Activated naive CD8-positive, alpha-beta T cell treated with anti-CD3 and anti-CD28 coated beads, Interleukin-2, amount 50 U/mL, for 24 hours (primary cell): ENCODE measurements at regions not wholly inside any gene's neighbourhood (a gene's known extent, or its start where the extent isn't known, plus 50 kb on each side); places are given as distances from the start of the nearest gene placed in this dataset.

ENCODE experiments used
- ATAC-seq: fragments of 150-1000 bp; cut with Tn5 transposase; one replicate; pipeline ENCODE4 v1.10.0; 2021
- DNase-seq: peaks from one replicate; pipeline ENCODE4 v3.0.0; 2021
- H3K27ac Mint-ChIP-seq: one replicate; pipeline ENCODE4 v1.8.0; 2021; ENCODE audit warnings: mild to moderate bottlenecking, mixed read lengths
- H3K27me3 Mint-ChIP-seq: one replicate; pipeline ENCODE4 v1.8.0; 2021; ENCODE audit warnings: mixed read lengths
- H3K36me3 Mint-ChIP-seq: one replicate; pipeline ENCODE4 v1.8.0; 2021; ENCODE audit warnings: low read depth, mixed read lengths
- H3K4me1 Mint-ChIP-seq: one replicate; pipeline ENCODE4 v1.8.0; 2021; ENCODE audit warnings: mixed read lengths
- H3K4me3 Mint-ChIP-seq: one replicate; pipeline ENCODE4 v1.8.0; 2021; ENCODE audit warnings: mild to moderate bottlenecking, moderate library complexity, mixed read lengths
- H3K9me3 Mint-ChIP-seq: one replicate; pipeline ENCODE4 v1.8.0; 2021; ENCODE audit warnings: mixed read lengths

DNA sequence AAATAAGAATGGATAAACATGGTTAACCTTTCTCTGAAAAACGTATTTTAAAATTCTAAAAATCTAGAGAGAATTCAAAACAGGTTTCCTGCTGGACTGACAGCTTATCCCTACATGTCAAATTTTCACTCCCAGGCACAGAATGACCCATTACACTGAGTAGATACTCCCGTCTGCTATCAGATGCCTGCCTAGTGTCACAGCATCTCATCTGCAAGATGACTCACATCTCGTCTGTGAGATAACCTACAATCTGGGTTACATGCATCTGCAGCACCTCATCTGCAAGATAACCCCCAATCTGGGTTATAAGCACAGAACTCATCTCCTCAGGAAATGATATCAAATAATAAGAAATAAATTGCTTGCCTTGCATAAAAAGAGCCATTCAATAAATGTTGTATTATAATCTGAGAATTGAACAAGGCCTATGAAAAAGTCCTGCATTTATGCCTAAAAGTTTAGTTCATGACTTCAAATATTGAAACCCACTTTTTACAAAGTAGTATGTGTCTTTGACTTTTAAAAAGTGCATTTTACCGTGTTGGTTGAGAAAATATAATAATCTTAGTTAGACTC, 188.3 kb upstream of the THBS1 start:
- peaks cover 11% of the 10 kb centered on the region for H3K27me3 Mint-ChIP-seq
- no peaks in the 10 kb centered on the region for H3K36me3 Mint-ChIP-seq
- ATAC-seq, result no peak
- DNase-seq, result no peak
- H3K4me1 Mint-ChIP-seq, result no peaks in the 10 kb centered on the region
- H3K4me3 Mint-ChIP-seq, result no peak overlapping the region
- H3K9me3 Mint-ChIP-seq, result no peaks in the 10 kb centered on the region
- no peak overlapping the region for H3K27ac Mint-ChIP-seq

DNA sequence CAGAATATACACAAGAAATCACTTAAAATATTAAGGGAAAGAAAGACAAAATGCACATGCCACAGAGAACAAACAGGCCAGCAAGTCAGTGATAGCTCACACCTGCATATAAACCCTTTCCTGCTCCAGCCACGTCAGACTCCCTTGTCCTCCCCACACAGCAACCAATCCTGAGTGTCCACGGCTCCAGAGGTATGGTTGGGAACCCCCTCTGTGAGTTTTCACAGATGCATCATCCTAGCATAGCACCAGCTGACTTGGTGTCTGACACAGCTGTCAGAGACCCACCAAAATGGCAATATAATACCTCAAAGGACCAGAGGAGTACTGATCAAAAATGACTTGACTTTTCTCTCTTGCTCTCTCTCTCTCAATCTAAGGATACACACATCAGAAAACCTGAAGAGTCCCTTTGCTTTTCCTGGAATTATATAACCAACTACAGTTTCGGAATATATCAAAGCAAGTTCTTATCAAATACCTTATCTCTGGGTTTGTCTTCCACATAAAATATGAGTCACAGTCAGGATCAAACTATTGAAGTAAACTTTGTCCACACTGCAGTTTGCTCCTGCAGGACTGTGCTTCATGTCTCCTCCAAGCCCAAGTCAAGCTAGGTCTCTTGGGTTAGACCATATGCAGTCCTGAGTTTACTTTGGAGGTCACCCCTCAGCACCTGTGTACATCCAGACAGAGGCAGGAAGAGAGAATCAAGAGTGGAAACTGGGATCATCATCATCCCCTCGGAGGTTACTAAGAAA, 187.1 kb upstream of the THBS1 start:
- Mint-ChIP-seq H3K4me1 (no peaks in the 10 kb centered on the region), H3K9me3 (no peaks in the 10 kb centered on the region), H3K4me3 (no peak overlapping the region), H3K27me3 (peaks cover 11% of the 10 kb centered on the region), H3K36me3 (no peaks in the 10 kb centered on the region), H3K27ac (no peak overlapping the region)
- no peak for ATAC-seq
- no peak for DNase-seq

DNA sequence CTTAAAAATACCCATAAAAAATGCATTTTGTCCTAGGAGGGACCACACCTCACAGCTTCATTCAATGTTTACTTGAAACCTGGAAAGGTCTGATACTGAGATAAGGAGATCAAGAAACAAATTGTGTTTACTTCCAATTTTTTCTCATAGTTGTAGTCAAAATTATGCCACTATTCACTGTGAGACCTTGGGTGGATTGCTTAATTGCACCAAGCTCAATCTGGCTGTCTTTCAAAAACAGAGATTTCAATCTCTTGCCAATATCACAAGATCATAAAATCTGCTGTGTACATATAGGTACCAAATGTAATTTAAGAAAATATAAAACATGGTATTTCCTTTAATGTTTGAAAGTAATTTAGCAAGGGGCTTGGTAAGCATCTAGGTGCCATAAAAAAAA, 186.4 kb upstream of the THBS1 start:
- DNase-seq, result no peak
- Mint-ChIP-seq H3K36me3 (no peaks in the 10 kb centered on the region), H3K27me3 (peaks cover 11% of the 10 kb centered on the region)

DNA sequence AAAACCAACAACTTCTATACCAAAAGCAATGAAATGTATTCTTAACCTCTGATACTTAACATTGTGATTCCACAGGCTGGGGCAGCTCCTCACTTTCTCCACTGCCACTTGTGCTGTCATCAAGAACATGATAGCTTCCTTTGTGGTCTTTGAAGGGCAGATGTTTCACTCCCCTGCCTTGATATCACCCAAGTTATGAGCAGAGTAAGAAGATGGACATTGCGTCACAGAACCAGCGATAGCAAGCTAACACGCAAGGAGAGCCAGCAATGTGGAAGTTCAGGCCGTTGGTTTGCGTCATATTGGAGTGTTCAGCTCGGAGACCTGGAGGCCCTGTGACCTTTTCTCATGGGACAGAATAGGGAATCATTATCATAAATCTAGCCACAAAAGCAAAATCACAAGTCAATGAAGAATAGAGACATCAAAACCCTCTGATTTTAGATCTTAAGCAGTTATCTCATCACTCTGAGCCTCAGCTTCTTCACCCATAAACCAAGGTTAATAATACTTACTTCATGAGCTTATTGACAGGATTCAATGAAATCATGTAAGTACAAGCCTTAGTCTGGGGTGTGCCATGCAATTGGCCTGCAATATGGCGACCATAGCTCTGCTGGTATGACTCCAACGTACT, 183.8 kb upstream of the THBS1 start:
- Mint-ChIP-seq H3K9me3 (no peaks in the 10 kb centered on the region), H3K27ac (no peak overlapping the region), H3K4me1 (no peaks in the 10 kb centered on the region), H3K27me3 (peaks cover 6% of the 10 kb centered on the region), H3K36me3 (no peaks in the 10 kb centered on the region), H3K4me3 (no peak overlapping the region)
- no peak for ATAC-seq
- no peak for DNase-seq

More for the DNA sequence above, 186.4 kb upstream of the THBS1 start:
- Mint-ChIP-seq H3K4me3 (no peak overlapping the region), H3K4me1 (no peaks in the 10 kb centered on the region), H3K27ac (no peak overlapping the region), H3K9me3 (no peaks in the 10 kb centered on the region)
- ATAC-seq, result no peak

DNA sequence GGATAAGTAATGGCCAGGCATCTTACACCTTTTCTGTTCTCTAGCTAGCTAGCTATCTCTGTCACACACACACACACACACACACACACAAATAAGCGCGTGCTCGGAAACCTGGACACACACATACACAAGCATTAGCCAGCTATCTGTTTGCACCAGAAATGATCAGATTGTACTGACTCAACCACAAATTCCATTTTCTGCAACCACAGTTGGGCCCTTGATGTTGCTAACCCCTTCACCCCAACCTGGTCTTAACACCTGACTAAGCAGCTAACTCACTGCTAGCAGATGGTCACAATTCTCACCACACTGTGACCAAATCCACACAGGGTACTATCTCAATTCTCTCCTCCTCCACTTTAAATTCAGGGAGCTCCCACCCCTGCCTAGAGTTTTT, 183.0 kb upstream of the THBS1 start:
- Mint-ChIP-seq H3K4me1 (no peaks in the 10 kb centered on the region), H3K27me3 (peaks cover 5% of the 10 kb centered on the region), H3K4me3 (no peak overlapping the region), H3K9me3 (no peaks in the 10 kb centered on the region), H3K36me3 (no peaks in the 10 kb centered on the region), H3K27ac (no peak overlapping the region)
- no peak for DNase-seq
- ATAC-seq, result no peak

GRCh38 chr15:39399600-39399999, 181.3 kb upstream of the THBS1 start:
- ATAC-seq (no peak), DNase-seq (no peak)
- Mint-ChIP-seq H3K27ac (no peak overlapping the region), H3K9me3 (no peaks in the 10 kb centered on the region), H3K4me3 (no peak overlapping the region), H3K27me3 (peaks cover 8% of the 10 kb centered on the region), H3K36me3 (no peaks in the 10 kb centered on the region), H3K4me1 (no peaks in the 10 kb centered on the region)

DNA sequence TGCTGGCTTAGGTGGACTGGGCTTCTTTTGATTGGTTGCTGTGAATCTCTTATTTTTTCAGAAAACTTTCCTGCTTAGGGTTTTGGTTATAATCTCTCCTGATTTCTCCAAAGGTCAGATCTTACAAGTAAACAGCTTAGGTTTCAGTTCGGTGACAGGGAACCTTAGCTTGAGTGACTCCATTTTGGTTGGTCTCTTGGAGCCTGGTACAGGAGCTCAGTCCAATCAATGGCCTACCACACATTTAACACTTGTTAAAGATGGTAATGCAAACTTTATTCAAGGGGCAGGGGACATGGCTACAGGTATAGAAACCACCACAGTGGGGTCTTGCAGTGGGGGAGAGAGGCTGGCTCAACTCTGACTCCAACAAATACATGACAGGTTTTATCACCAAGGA, 180.9 kb upstream of the THBS1 start:
- no peaks in the 10 kb centered on the region for H3K4me1 Mint-ChIP-seq
- no peak overlapping the region for H3K4me3 Mint-ChIP-seq
- DNase-seq (no peak), ATAC-seq (no peak)
- no peak overlapping the region for H3K27ac Mint-ChIP-seq
- H3K36me3 Mint-ChIP-seq, result no peaks in the 10 kb centered on the region
- no peaks in the 10 kb centered on the region for H3K9me3 Mint-ChIP-seq
- peaks cover 6% of the 10 kb centered on the region for H3K27me3 Mint-ChIP-seq

- Mint-ChIP-seq H3K27me3 (peaks cover 3% of the 10 kb centered on the region), H3K4me3 (no peak overlapping the region), H3K36me3 (no peaks in the 10 kb centered on the region), H3K9me3 (no peaks in the 10 kb centered on the region), H3K4me1 (no peaks in the 10 kb centered on the region), H3K27ac (no peak overlapping the region)
- DNase-seq (no peak), ATAC-seq (no peak)
Observed at GRCh38 chr15:39400821-39401550, 179.9 kb upstream of the THBS1 start.

DNA sequence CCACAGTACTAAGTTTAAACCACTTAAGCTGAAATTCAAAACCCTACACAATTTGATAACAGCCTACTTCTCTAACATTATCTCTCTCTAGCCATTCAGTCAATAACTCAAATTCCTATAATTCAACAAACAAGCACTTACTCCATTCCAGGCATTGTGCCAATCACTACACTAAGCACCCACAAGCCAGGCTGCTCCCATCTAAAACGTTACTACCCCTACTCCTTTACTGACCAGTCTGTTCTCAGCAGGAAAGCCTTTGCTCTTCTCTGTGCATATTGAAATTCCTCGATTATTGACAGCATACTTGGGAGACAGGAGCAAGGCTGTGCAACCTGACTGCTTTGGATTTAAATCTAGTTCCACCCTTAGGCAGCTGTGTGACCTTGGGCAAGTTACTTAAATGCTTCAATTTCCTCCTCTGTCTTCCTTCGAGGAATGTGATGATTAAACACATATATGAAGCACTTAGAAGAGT, 177.2 kb upstream of the THBS1 start:
- Mint-ChIP-seq H3K9me3 (no peaks in the 10 kb centered on the region), H3K4me3 (no peak overlapping the region), H3K4me1 (no peaks in the 10 kb centered on the region), H3K36me3 (no peaks in the 10 kb centered on the region), H3K27me3 (peaks cover 9% of the 10 kb centered on the region), H3K27ac (no peak overlapping the region)
- DNase-seq (no peak), ATAC-seq (no peak)

DNA sequence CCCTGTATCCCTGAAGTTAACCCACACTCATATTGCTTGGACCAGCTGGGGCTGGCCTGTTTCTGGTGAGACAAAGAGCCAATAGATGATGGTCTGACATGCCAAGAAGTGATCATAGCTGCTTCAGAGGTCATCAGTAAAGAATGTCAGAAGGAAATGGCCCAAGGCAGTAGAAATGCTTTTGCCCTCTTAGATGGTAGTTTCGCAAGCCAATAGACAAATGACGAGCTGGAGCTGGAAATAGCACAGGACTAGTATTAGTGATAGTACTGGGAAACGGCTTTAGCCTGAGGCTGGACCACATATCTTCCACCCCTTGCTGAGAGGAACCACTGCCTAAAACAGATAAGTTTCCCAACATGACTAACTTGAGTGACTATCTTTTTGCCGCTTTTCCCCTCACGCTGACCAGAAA, 176.1 kb upstream of the THBS1 start:
- no peaks in the 10 kb centered on the region for H3K4me1 Mint-ChIP-seq
- no peaks in the 10 kb centered on the region for H3K9me3 Mint-ChIP-seq
- no peak overlapping the region for H3K4me3 Mint-ChIP-seq
- H3K27ac Mint-ChIP-seq, result no peak overlapping the region
- H3K27me3 Mint-ChIP-seq, result peaks cover 13% of the 10 kb centered on the region
- DNase-seq, result no peak
- ATAC-seq, result no peak
- no peaks in the 10 kb centered on the region for H3K36me3 Mint-ChIP-seq

DNA sequence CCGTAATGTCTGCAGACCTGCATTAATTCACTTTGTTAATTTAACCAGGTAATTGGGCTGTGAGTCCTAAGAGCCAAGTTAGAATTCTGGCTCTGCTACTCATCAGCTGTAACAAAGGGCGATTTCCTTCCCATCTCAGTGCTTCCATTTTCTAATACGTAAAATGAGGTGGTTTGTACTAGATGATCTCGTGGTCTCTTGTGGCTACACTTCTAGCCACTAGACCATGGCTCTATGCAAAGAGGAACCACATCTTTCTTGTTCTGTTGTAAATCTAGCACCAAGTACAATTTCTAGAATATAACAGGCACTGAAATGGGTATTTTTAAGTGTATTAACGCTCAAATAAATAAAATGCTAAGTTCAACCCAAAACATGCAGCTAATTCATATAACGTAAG, 174.4 kb upstream of the THBS1 start:
- Mint-ChIP-seq H3K27me3 (peaks cover 13% of the 10 kb centered on the region), H3K27ac (no peak overlapping the region), H3K4me3 (no peak overlapping the region), H3K4me1 (peaks cover 4% of the 10 kb centered on the region), H3K9me3 (no peaks in the 10 kb centered on the region), H3K36me3 (no peaks in the 10 kb centered on the region)
- DNase-seq, result no peak
- ATAC-seq, result no peak

GRCh38 chr15:39407116-39407515, 173.8 kb upstream of the THBS1 start:
- no peaks in the 10 kb centered on the region for H3K36me3 Mint-ChIP-seq
- peaks cover 11% of the 10 kb centered on the region for H3K4me1 Mint-ChIP-seq
- H3K27ac Mint-ChIP-seq, result no peak overlapping the region
- ATAC-seq (no peak), DNase-seq (no peak)
- H3K9me3 Mint-ChIP-seq, result no peaks in the 10 kb centered on the region
- peaks cover 13% of the 10 kb centered on the region for H3K27me3 Mint-ChIP-seq
- no peak overlapping the region for H3K4me3 Mint-ChIP-seq

DNA sequence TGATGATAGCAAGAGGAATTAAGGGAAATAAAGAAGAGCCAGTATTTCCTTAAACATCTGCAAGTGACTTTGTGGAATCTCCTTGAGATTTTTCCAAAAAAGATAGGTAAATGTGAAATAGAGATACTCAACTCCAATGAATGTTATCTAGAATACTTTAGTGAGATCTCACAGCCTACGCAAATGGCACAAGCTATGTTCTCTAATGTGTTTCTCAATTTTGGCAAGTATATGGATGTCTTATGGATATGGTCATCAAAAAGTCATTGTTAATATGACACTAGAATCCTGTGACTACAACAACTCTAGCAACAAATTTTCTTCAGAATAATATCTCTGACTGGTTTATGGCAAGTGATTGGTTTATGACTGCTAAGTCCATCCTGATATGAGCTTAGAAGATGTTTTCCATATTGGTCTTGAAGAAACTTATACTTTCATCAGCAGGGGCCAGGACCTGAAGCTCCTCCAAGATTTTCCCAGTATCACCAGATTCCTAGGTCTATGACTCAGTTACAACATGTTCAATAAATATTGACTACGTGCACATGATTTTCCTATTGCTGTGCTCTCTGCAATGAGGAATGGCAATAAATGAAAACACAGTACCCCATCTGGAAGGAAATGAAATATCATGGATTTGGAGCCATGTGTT, 170.9 kb upstream of the THBS1 start:
- H3K9me3 Mint-ChIP-seq, result no peaks in the 10 kb centered on the region
- H3K27ac Mint-ChIP-seq, result no peak overlapping the region
- peaks cover 23% of the 10 kb centered on the region for H3K27me3 Mint-ChIP-seq
- no peak overlapping the region for H3K4me3 Mint-ChIP-seq
- no peaks in the 10 kb centered on the region for H3K36me3 Mint-ChIP-seq
- DNase-seq (no peak), ATAC-seq (no peak)
- peaks cover 15% of the 10 kb centered on the region for H3K4me1 Mint-ChIP-seq
